ENCODE measurements at regions not wholly inside any gene's neighbourhood (a gene's known extent, or its start where the extent isn't known, plus 50 kb on each side); places are given as distances from the start of the nearest gene placed in this dataset.
A peak's percentile ranks its signal among the peaks of the same experiment; 100 is the strongest.

- H3K36me3 ChIP-seq (ENCODE audit: control insufficient read depth in 1 of 2, insufficient read depth in 2 of 2, low read length in 2 of 2), result no peaks in the 10 kb centered on the region
- no peak overlapping the region for H3K27ac ChIP-seq (ENCODE audit: low read depth, low read length)
- no peak overlapping the region for H4K12ac ChIP-seq (ENCODE audit: low read depth, low read length)
- no peak overlapping the region for H3K4me3 ChIP-seq (ENCODE audit: low read depth, low read length)
- H3K4me2 ChIP-seq (ENCODE audit: low read length), result no peak overlapping the region
- no peak for DNase-seq
- no peak overlapping the region for H3K9ac ChIP-seq (ENCODE audit: low read length)
- no peak overlapping the region for H2BK5ac ChIP-seq (ENCODE audit: low read depth, low read length, poor library complexity)
- H4K91ac ChIP-seq (ENCODE audit: low read depth, low read length), result no peak overlapping the region
- H2BK12ac ChIP-seq (ENCODE audit: low read length), result no peak overlapping the region
- no peak overlapping the region for H3K4ac ChIP-seq (ENCODE audit: low read depth, low read length)
- no peak overlapping the region for H2AK5ac ChIP-seq (ENCODE audit: low read length)
- H3K18ac ChIP-seq (ENCODE audit: low read length), result no peak overlapping the region
- no CpG with 5 or more reads among the region's 2 CpGs for WGBS (ENCODE audit: extremely low coverage, insufficient coverage, insufficient read length)
- H3K79me2 ChIP-seq (ENCODE audit: control insufficient read depth, insufficient read depth, low read length, poor library complexity), result no peaks in the 10 kb centered on the region
- no peak overlapping the region for H4K8ac ChIP-seq (ENCODE audit: low read depth, low read length)
- H3K27me3 ChIP-seq (ENCODE audit: insufficient read depth, low read length), result no peaks in the 10 kb centered on the region
- no peak overlapping the region for H3K14ac ChIP-seq (ENCODE audit: low read length)
- H3K79me1 ChIP-seq (ENCODE audit: low read length), result no peaks in the 10 kb centered on the region
- no peaks in the 10 kb centered on the region for H3K4me1 ChIP-seq (ENCODE audit: control insufficient read depth in 1 of 2, insufficient read depth in 2 of 2, low read length in 2 of 2)
- no peak overlapping the region for H2AFZ ChIP-seq (ENCODE audit: insufficient read depth, low read length, poor library complexity)
- H3K9me3 ChIP-seq (ENCODE audit: insufficient read depth, low read depth, low read length), result no peaks in the 10 kb centered on the region
- H3K23ac ChIP-seq (ENCODE audit: low read length), result no peak overlapping the region
- H2BK120ac ChIP-seq (ENCODE audit: insufficient read depth, low read length, poor library complexity), result no peak overlapping the region
Measured at GRCh38 chr7:81501220-81501619, 268.6 kb downstream of the HGF start.

DNA sequence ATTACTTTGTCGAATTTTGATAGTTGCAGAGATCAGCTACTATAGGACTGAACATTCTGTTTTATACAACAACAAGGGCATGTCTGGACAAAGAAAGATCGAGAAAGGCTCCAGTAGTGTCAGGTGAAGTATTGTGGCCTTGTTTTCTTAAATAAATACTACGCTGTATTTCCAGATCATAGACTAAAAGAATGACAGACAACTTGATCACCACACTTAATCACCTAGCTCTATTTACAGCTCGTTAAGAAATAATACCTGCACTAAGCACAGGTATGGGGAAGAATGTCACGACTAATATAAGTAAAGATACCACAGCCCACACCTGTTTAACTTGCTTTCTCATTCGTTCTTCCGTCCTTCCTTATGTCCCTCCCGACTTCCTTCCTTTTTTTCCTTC, 269.2 kb downstream of the HGF start:
- Histone ChIP-seq H3K18ac (ENCODE audit: low read length) (no peak overlapping the region), H3K23ac (ENCODE audit: low read length) (no peak overlapping the region), H3K4me3 (ENCODE audit: low read depth, low read length) (no peak overlapping the region), H3K79me2 (ENCODE audit: control insufficient read depth, insufficient read depth, low read length, poor library complexity) (no peaks in the 10 kb centered on the region), H3K14ac (ENCODE audit: low read length) (no peak overlapping the region), H3K4ac (ENCODE audit: low read depth, low read length) (no peak overlapping the region), H2AFZ (ENCODE audit: insufficient read depth, low read length, poor library complexity) (no peak overlapping the region), H2AK5ac (ENCODE audit: low read length) (no peak overlapping the region), H2BK5ac (ENCODE audit: low read depth, low read length, poor library complexity) (no peak overlapping the region), H3K9me3 (ENCODE audit: insufficient read depth, low read depth, low read length) (no peaks in the 10 kb centered on the region), H2BK12ac (ENCODE audit: low read length) (no peak overlapping the region), H4K12ac (ENCODE audit: low read depth, low read length) (no peak overlapping the region), H2BK120ac (ENCODE audit: insufficient read depth, low read length, poor library complexity) (no peak overlapping the region), H3K4me2 (ENCODE audit: low read length) (no peak overlapping the region), H3K27ac (ENCODE audit: low read depth, low read length) (no peak overlapping the region), H3K27me3 (ENCODE audit: insufficient read depth, low read length) (no peaks in the 10 kb centered on the region), H3K36me3 (ENCODE audit: control insufficient read depth in 1 of 2, insufficient read depth in 2 of 2, low read length in 2 of 2) (no peaks in the 10 kb centered on the region), H3K79me1 (ENCODE audit: low read length) (no peaks in the 10 kb centered on the region), H4K8ac (ENCODE audit: low read depth, low read length) (no peak overlapping the region), H3K9ac (ENCODE audit: low read length) (no peak overlapping the region), H3K4me1 (ENCODE audit: control insufficient read depth in 1 of 2, insufficient read depth in 2 of 2, low read length in 2 of 2) (no peaks in the 10 kb centered on the region), H4K91ac (ENCODE audit: low read depth, low read length) (no peak overlapping the region)
- no peak for DNase-seq
- WGBS (ENCODE audit: extremely low coverage, insufficient coverage, insufficient read length), result 100% methylated on average over 1 of the region's 8 CpGs

GRCh38 chr7:81499262-81500116, 270.4 kb downstream of the HGF start:
- Histone ChIP-seq H3K14ac (ENCODE audit: low read length) (no peak overlapping the region), H3K36me3 (ENCODE audit: control insufficient read depth in 1 of 2, insufficient read depth in 2 of 2, low read length in 2 of 2) (no peaks in the 10 kb centered on the region), H2BK12ac (ENCODE audit: low read length) (no peak overlapping the region), H4K12ac (ENCODE audit: low read depth, low read length) (no peak overlapping the region), H2BK5ac (ENCODE audit: low read depth, low read length, poor library complexity) (no peak overlapping the region), H4K8ac (ENCODE audit: low read depth, low read length) (no peak overlapping the region), H3K9ac (ENCODE audit: low read length) (no peak overlapping the region), H3K23ac (ENCODE audit: low read length) (no peak overlapping the region), H2AFZ (ENCODE audit: insufficient read depth, low read length, poor library complexity) (no peak overlapping the region), H3K27ac (ENCODE audit: low read depth, low read length) (no peak overlapping the region), H3K79me1 (ENCODE audit: low read length) (no peaks in the 10 kb centered on the region), H3K4ac (ENCODE audit: low read depth, low read length) (no peak overlapping the region), H3K27me3 (ENCODE audit: insufficient read depth, low read length) (no peaks in the 10 kb centered on the region), H3K79me2 (ENCODE audit: control insufficient read depth, insufficient read depth, low read length, poor library complexity) (no peaks in the 10 kb centered on the region), H4K91ac (ENCODE audit: low read depth, low read length) (no peak overlapping the region), H3K4me3 (ENCODE audit: low read depth, low read length) (no peak overlapping the region), H3K9me3 (ENCODE audit: insufficient read depth, low read depth, low read length) (no peaks in the 10 kb centered on the region), H3K18ac (ENCODE audit: low read length) (no peak overlapping the region), H3K4me1 (ENCODE audit: control insufficient read depth in 1 of 2, insufficient read depth in 2 of 2, low read length in 2 of 2) (no peaks in the 10 kb centered on the region), H2BK120ac (ENCODE audit: insufficient read depth, low read length, poor library complexity) (no peak overlapping the region), H3K4me2 (ENCODE audit: low read length) (no peak overlapping the region), H2AK5ac (ENCODE audit: low read length) (no peak overlapping the region)
- DNase-seq, result peak; percentile 23 to 75
- no CpG with 5 or more reads among the region's 4 CpGs for WGBS (ENCODE audit: extremely low coverage, insufficient coverage, insufficient read length)

DNA sequence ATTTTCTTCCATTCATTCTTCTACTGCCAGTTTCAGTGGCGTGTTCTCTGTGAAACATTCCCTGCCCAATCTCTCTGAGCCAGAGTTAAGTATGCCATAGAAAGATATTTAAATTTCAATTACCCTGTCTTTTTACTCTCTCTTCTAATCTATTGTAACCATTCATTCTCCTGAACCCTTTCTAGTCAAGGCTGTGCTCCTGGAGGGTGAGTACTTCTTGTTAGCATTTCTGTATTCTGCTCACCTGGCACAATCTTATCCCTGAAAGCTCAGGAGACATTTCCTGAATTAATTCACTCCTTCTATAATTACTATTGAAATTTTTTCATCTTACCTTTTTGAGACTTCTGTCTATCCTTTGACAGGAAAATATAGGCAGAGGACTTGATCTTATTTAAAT, 271.7 kb downstream of the HGF start:
- Histone ChIP-seq H2AK5ac (ENCODE audit: low read length) (no peak overlapping the region), H2BK120ac (ENCODE audit: insufficient read depth, low read length, poor library complexity) (no peak overlapping the region), H3K4me2 (ENCODE audit: low read length) (no peak overlapping the region), H4K91ac (ENCODE audit: low read depth, low read length) (no peak overlapping the region), H3K27ac (ENCODE audit: low read depth, low read length) (no peak overlapping the region), H4K12ac (ENCODE audit: low read depth, low read length) (no peak overlapping the region), H3K36me3 (ENCODE audit: control insufficient read depth in 1 of 2, insufficient read depth in 2 of 2, low read length in 2 of 2) (no peaks in the 10 kb centered on the region), H4K8ac (ENCODE audit: low read depth, low read length) (no peak overlapping the region), H3K4ac (ENCODE audit: low read depth, low read length) (no peak overlapping the region), H2AFZ (ENCODE audit: insufficient read depth, low read length, poor library complexity) (no peak overlapping the region), H3K14ac (ENCODE audit: low read length) (no peak overlapping the region), H3K23ac (ENCODE audit: low read length) (no peak overlapping the region), H3K18ac (ENCODE audit: low read length) (no peak overlapping the region), H3K4me3 (ENCODE audit: low read depth, low read length) (no peak overlapping the region), H3K79me1 (ENCODE audit: low read length) (no peaks in the 10 kb centered on the region), H3K27me3 (ENCODE audit: insufficient read depth, low read length) (no peaks in the 10 kb centered on the region), H3K9ac (ENCODE audit: low read length) (no peak overlapping the region), H2BK5ac (ENCODE audit: low read depth, low read length, poor library complexity) (no peak overlapping the region), H2BK12ac (ENCODE audit: low read length) (no peak overlapping the region), H3K79me2 (ENCODE audit: control insufficient read depth, insufficient read depth, low read length, poor library complexity) (no peaks in the 10 kb centered on the region), H3K4me1 (ENCODE audit: control insufficient read depth in 1 of 2, insufficient read depth in 2 of 2, low read length in 2 of 2) (no peaks in the 10 kb centered on the region), H3K9me3 (ENCODE audit: insufficient read depth, low read depth, low read length) (no peaks in the 10 kb centered on the region)
- no CpG with 5 or more reads among the region's 1 CpG for WGBS (ENCODE audit: extremely low coverage, insufficient coverage, insufficient read length)
- no peak for DNase-seq
